Head of caudate nucleus (tissue), 42 donors: ENCODE measurements at regions not wholly inside any gene's neighbourhood (a gene's known extent, or its start where the extent isn't known, plus 50 kb on each side); places are given as distances from the start of the nearest gene placed in this dataset.

Source experiments
- DNase-seq, 42 donors: peaks; one replicate each; pipeline versions ENCODE4 v3.0.0 to v3.0.0-alpha.2; 2020 to 2021; ENCODE audit warnings: mixed read lengths in 7 of 42
- intact Hi-C: fragments of 100-400 bp; cut with DNase I; formaldehyde crosslinking; loops from one replicate; pipeline ENCODE4 v1.15.0; 2022

DNA sequence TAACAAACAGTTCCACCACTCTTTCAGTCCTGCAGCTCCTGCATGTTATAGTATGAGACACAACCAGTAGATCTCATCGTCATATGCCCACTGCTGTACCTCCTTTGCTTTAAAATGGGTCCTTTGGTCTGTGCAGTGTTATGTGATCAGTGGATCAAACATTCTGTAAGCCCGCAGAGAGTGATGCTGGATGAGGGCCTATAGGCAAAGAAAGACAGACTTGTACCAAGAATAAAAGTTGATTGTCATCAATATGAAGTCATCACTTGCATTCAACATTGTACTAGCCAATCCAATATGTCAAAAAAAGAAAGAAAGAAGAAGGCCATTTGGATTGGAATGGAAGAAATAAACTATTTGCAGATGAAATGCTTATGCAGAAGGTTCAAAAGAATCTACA lies 79.8 kb upstream of the PHYHIPL start:
- DNase-seq = peak in 25 of 42 donors; percentile 3 to 73 (median 39)

DNA sequence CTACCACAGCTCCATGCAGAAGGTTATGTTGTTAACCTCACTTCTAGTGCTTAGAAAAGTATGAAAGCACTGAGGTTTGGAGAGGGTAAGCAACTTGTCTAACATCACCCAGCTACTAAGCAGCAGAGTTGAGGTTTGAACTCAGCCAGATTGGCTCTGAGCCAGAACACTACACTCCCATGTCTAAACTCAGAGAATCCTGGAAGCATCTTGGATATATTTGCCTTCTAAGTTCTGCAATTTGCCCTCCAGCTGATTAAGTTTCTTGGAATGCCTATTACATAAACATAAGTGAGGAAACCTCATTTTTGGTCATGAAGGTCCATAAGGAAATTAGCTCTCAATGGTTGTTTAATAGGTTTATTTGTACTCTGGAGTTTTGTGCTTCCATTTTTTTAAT lies 78.1 kb upstream of the PHYHIPL start:
- intact Hi-C loops = no loop called here
- DNase-seq = peak in 1 of 42 donors; percentile 7

More for the DNA sequence above, 79.8 kb upstream of the PHYHIPL start:
- intact Hi-C loops = no loop called here

- intact Hi-C loops = no loop called here
- no peak for DNase-seq
Measured at GRCh38 chr10:59098831-59099452, 77.5 kb upstream of the PHYHIPL start.

DNA sequence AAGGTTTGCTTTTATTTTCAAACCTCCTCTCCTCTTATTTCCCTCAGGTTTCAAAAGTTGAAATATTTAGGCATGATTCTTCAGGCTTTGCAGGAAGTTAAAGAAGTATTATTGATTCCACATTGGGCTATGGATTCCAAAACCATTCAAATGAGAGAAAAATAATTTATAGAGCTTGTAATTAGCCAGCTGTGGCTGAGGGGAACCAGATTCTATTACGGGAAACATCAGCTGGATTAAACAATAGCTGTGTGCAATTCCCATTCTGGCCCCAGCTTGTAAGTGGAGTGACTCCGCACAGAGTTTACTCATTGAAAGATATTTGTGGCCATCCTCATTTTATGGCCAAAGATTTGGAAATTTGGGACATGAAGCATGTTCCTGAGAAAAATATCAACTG lies 77.0 kb upstream of the PHYHIPL start:
- intact Hi-C loops = no loop called here
- peak in 9 of 42 donors; percentile 17 to 55 (median 26) for DNase-seq

DNA sequence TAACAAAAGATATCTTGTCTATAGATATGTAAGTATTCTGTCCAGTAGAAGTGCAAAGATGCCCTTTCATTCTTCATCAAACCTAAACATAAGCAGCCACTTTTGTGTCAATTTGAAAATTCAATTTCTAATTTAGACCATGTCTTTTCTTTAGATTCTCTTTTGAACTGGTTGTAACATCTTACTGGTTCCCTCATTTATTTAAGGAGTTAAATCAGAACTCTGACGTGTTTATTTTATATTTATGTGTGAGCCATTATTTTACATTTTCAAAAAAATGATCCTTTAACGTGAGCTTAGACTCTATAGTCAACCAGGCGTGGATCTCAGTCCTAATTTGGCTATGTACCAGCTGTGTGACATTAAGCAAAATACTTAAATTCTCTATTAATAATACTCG lies 74.0 kb upstream of the PHYHIPL start:
- intact Hi-C loops = loop anchor here (10.0 kb wide), 1 partner anchor 138 kb away; no protein-coding TSS in a partner anchor
- DNase-seq = no peak

DNA sequence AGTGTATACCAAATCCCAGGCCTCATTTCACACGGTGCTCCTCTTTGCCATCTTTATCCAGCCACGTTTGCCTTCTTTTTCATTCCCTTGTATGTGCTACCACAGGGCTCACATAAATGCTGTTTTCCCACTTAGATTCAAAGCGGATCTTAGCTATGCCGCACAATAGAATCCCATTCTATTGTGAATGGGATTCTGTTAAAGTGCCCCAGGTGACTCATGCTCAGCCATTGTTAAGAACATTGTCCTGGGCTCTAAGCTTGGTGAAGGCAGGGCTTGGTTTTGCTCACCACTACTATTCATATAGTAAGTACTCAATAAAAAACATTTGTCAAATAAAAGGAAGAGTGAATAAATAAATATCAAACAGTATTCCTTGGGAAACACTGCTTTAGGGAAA lies 72.3 kb upstream of the PHYHIPL start:
- no peak for DNase-seq
- intact Hi-C loops = loop anchor here (10.0 kb wide), 1 partner anchor 139 kb away; no protein-coding TSS in a partner anchor

GRCh38 chr10:59106441-59106840 lies 70.0 kb upstream of the PHYHIPL start:
- no peak for DNase-seq
- intact Hi-C loops = loop anchor here (10.0 kb wide), 1 partner anchor 142 kb away; no protein-coding TSS in a partner anchor

GRCh38 chr10:59107147-59107546 lies 69.3 kb upstream of the PHYHIPL start:
- intact Hi-C loops = loop anchor here (10.0 kb wide), 1 partner anchor 142 kb away; no protein-coding TSS in a partner anchor
- no peak for DNase-seq

DNA sequence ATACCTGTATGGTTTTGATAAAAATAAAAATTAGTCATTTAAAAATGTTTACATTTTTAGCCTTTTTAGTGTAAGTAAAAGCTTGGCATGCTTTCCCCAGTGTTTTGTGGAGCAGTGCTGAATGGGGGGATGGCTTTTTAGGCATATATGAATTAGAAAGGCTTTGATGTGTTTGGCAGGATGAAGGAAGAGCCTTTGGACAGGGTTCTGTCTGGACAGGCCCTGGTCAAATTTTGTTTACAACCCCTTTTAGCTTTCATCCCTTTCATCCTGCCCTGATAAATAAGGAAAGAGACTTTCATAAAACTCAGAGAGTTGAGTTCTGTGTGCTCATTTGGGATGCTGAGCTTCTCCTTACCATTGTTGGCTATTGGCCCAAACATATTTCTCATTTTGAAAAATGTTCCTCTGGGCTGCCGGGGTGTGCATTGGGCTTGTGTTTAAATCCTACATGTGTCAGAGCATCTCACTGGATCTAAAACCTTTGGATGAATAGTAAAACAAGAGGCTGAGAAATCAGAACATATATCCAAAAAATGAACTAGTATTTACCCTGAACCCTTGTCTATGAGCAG lies 68.1 kb upstream of the PHYHIPL start:
- intact Hi-C loops = loop anchor here (10.0 kb wide), 1 partner anchor 144 kb away; no protein-coding TSS in a partner anchor
- DNase-seq = no peak

DNA sequence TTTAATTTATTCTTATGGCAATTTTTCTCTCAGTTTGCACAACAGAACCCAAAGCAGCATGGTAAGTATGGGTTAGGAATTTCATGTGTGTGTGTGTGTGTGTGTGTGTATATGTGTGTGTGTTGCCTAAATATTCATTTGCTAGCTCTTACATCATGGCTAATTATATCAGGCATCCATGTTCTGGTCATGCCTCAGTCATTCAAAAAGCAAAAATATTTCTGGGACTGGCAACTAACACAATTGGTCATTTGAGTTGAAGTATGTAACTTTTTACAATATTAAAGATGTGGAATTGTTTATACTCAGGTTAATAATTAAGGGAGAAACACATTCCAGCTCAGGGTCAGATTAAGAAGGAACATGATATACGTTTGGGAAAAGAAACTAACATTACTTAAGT lies 67.6 kb upstream of the PHYHIPL start:
- no peak for DNase-seq
- intact Hi-C loops = loop anchor here (10.0 kb wide), 1 partner anchor 144 kb away; no protein-coding TSS in a partner anchor

DNA sequence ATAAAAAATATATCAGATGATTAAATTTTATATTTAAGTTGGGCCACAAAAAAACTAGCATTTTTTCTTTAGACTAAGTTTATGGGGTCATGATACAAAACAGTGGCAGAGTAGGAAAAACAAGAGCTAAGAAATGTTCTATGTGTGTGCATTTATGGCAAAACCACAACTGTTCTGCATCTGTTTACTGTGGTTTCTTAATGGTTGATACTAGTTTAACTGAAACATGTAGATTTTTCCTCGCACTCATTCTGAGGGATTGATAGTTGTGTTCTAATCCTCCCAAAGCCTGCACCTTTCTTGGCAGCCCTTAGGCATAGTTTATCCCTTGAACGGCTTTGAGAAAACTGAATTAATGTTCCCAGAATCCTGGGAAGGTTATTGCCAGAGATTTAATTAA lies 66.6 kb upstream of the PHYHIPL start:
- intact Hi-C loops = loop anchor here (10.0 kb wide), 1 partner anchor 145 kb away; no protein-coding TSS in a partner anchor
- no peak for DNase-seq

- intact Hi-C loops = no loop called here
- DNase-seq = peak in 37 of 42 donors; percentile 4 to 80 (median 34)
Measured at GRCh38 chr10:59124187-59124586, 52.3 kb upstream of the PHYHIPL start.

GRCh38 chr10:59125666-59126065 lies 50.8 kb upstream of the PHYHIPL start:
- intact Hi-C loops = no loop called here
- no peak for DNase-seq

GRCh38 chr10:59126261-59126660 lies 50.2 kb upstream of the PHYHIPL start:
- DNase-seq = no peak
- intact Hi-C loops = no loop called here
